H9 (cell line): ENCODE measurements at regions not wholly inside any gene's neighbourhood (a gene's known extent, or its start where the extent isn't known, plus 50 kb on each side); places are given as distances from the start of the nearest gene placed in this dataset.

Experiments
- DNase-seq: peaks from one replicate; pipeline ENCODE4 v3.0.0-alpha.2; 2017
- H2AFZ ChIP-seq: one replicate; pipeline ENCODE4 v1.6.1; 2013; ENCODE audit warnings: mild to moderate bottlenecking, low read length, control low read depth, moderate library complexity
- H2AK5ac ChIP-seq: 2 replicates; pipeline ENCODE4 v1.6.1; 2013; ENCODE audit warnings: low read length, control low read depth, mixed read lengths; ENCODE audit not compliant: insufficient read length
- H2BK120ac ChIP-seq: one replicate; pipeline ENCODE4 v1.6.1; 2013; ENCODE audit warnings: low read depth, mild to moderate bottlenecking, low read length, control low read depth, inconsistent platforms; ENCODE audit not compliant: poor library complexity, severe bottlenecking
- H2BK12ac ChIP-seq: 2 replicates; pipeline ENCODE4 v1.6.1; 2013; ENCODE audit warnings: low read length, control low read depth, mixed read lengths, low read depth; ENCODE audit not compliant: insufficient read length
- H2BK15ac ChIP-seq: 2 replicates; pipeline ENCODE4 v1.6.1; 2013; ENCODE audit warnings: low read depth, low read length, control low read depth
- H2BK20ac ChIP-seq: one replicate; pipeline ENCODE4 v1.6.1; 2013; ENCODE audit warnings: low read depth, mild to moderate bottlenecking, low read length, control low read depth, inconsistent platforms; ENCODE audit not compliant: poor library complexity, severe bottlenecking
- H2BK5ac ChIP-seq: 2 replicates; pipeline ENCODE4 v1.6.1; 2013; ENCODE audit warnings: low read length, control low read depth, mixed read lengths; ENCODE audit not compliant: insufficient read length
- H3K14ac ChIP-seq: 2 replicates; pipeline ENCODE4 v1.6.1; 2013; ENCODE audit warnings: low read length, control low read depth; ENCODE audit not compliant: insufficient read depth
- H3K18ac ChIP-seq: 2 replicates; pipeline ENCODE4 v1.6.1; 2013; ENCODE audit warnings: low read depth, mild to moderate bottlenecking, mixed read lengths, low read length, control low read depth; ENCODE audit not compliant: insufficient read length
- H3K23ac ChIP-seq: 2 replicates; pipeline ENCODE4 v1.6.1; 2013; ENCODE audit warnings: low read length, control low read depth, mixed read lengths, low read depth; ENCODE audit not compliant: insufficient read length
- H3K23me2 ChIP-seq: 2 replicates; pipeline ENCODE4 v1.6.1; 2013; ENCODE audit warnings: low read depth, mild to moderate bottlenecking, mixed read lengths, low read length, control low read depth; ENCODE audit not compliant: insufficient read length, poor library complexity, severe bottlenecking
- H3K27ac ChIP-seq: 2 replicates; pipeline ENCODE4 v1.5.1; 2013; ENCODE audit warnings: low read length, control low read depth, mixed read lengths, low read depth; ENCODE audit not compliant: insufficient read length
- H3K27me3 ChIP-seq: 2 replicates; pipeline ENCODE4 v1.6.1; 2013; ENCODE audit warnings: low read length, control low read depth, inconsistent platforms; ENCODE audit not compliant: insufficient read depth
- H3K4ac ChIP-seq: 2 replicates; pipeline ENCODE4 v1.6.1; 2013; ENCODE audit warnings: low read depth, mild to moderate bottlenecking, control low read depth, inconsistent platforms, low read length, moderate library complexity
- H3K4me1 ChIP-seq: 2 replicates; pipeline ENCODE4 v1.6.1; 2013; ENCODE audit warnings: low read length, control low read depth, inconsistent platforms; ENCODE audit not compliant: insufficient read depth
- H3K4me2 ChIP-seq: 2 replicates; pipeline ENCODE4 v1.6.1; 2013; ENCODE audit warnings: low read length, control low read depth, mixed read lengths; ENCODE audit not compliant: insufficient read length, insufficient read depth
- H3K56ac ChIP-seq: 2 replicates; pipeline ENCODE4 v1.6.1; 2013; ENCODE audit warnings: low read depth, mild to moderate bottlenecking, mixed read lengths, low read length, control low read depth; ENCODE audit not compliant: insufficient read length
- H3K79me1 ChIP-seq: 2 replicates; pipeline ENCODE4 v1.6.1; 2013; ENCODE audit warnings: low read depth, mild to moderate bottlenecking, moderate library complexity, low read length, control low read depth, inconsistent platforms; ENCODE audit not compliant: insufficient read depth, poor library complexity, severe bottlenecking
- H3K79me2 ChIP-seq: 2 replicates; pipeline ENCODE4 v1.6.1; 2013; ENCODE audit warnings: low read length, control low read depth, inconsistent platforms; ENCODE audit not compliant: insufficient read depth
- H3K9ac ChIP-seq: 2 replicates; pipeline ENCODE4 v1.6.1; 2013; ENCODE audit warnings: low read length, control low read depth, mixed read lengths; ENCODE audit not compliant: insufficient read length; ENCODE audit errors: extremely low read depth
- H3K9me3 ChIP-seq: one replicate; pipeline ENCODE4 v1.6.1; 2013; ENCODE audit warnings: low read depth, low read length, inconsistent platforms; ENCODE audit not compliant: control insufficient read depth
- H3T11ph ChIP-seq: one replicate; pipeline ENCODE4 v1.6.1; 2013; ENCODE audit warnings: mild to moderate bottlenecking, low read length, control low read depth, inconsistent platforms
- H4K20me1 ChIP-seq: one replicate; pipeline ENCODE4 v1.6.1; 2013; ENCODE audit not compliant: control insufficient read depth, insufficient read length, insufficient read depth
- H4K5ac ChIP-seq: 2 replicates; pipeline ENCODE4 v1.6.1; 2013; ENCODE audit warnings: low read depth, mild to moderate bottlenecking, mixed read lengths, low read length, control low read depth; ENCODE audit not compliant: insufficient read length
- H4K8ac ChIP-seq: replicated peaks from 2 replicates; pipeline ENCODE4 v1.6.1; 2013; ENCODE audit warnings: low read length, control low read depth, mixed read lengths, low read depth; ENCODE audit not compliant: insufficient read length
- H4K91ac ChIP-seq: 2 replicates; pipeline ENCODE4 v1.6.1; 2013; ENCODE audit warnings: low read depth, mild to moderate bottlenecking, moderate library complexity, mixed read lengths, low read length, control low read depth; ENCODE audit not compliant: insufficient read length
- H3K27ac Mint-ChIP-seq, 3 experiments: 2 replicates in 2 of 3; 3 replicates in 1 of 3; pipeline ENCODE4 v1.8.0; 2020 to 2021; ENCODE audit warnings: mixed read lengths in 3 of 3, mild to moderate bottlenecking in 1 of 3, moderate library complexity in 1 of 3
- H3K27me3 Mint-ChIP-seq: 2 replicates; pipeline ENCODE4 v1.8.0; 2021; ENCODE audit warnings: low read depth, mild to moderate bottlenecking, moderate library complexity, mixed read lengths
- H3K36me3 Mint-ChIP-seq, 3 experiments: 2 replicates in 2 of 3; 3 replicates in 1 of 3; pipeline ENCODE4 v1.8.0; 2020 to 2021; ENCODE audit warnings: low read depth in 3 of 3, mixed read lengths in 3 of 3; ENCODE audit not compliant: insufficient read depth in 1 of 3
- H3K4me1 Mint-ChIP-seq, 2 experiments: 2 replicates each; pipeline ENCODE4 v1.8.0; 2020; ENCODE audit warnings: mixed read lengths in 2 of 2
- H3K4me3 Mint-ChIP-seq, 2 experiments: 2 replicates in 1 of 2; 3 replicates in 1 of 2; pipeline ENCODE4 v1.8.0; 2020 to 2021; ENCODE audit warnings: mild to moderate bottlenecking in 2 of 2, mixed read lengths in 2 of 2, moderate library complexity in 1 of 2
- H3K9me3 Mint-ChIP-seq, 2 experiments: 2 replicates in 1 of 2; 3 replicates in 1 of 2; pipeline ENCODE4 v1.8.0; 2020; ENCODE audit warnings: mild to moderate bottlenecking in 2 of 2, mixed read lengths in 2 of 2, moderate library complexity in 1 of 2
- TF ChIP-seq, protein P1 (sequence below): fragments of 200-600 bp; sonication (generic); conservative IDR thresholded peaks from 3 replicates; pipeline ENCODE4 v1.8.0; 2021; ENCODE audit warnings: antibody characterized with exemption, mild to moderate bottlenecking

DNA sequence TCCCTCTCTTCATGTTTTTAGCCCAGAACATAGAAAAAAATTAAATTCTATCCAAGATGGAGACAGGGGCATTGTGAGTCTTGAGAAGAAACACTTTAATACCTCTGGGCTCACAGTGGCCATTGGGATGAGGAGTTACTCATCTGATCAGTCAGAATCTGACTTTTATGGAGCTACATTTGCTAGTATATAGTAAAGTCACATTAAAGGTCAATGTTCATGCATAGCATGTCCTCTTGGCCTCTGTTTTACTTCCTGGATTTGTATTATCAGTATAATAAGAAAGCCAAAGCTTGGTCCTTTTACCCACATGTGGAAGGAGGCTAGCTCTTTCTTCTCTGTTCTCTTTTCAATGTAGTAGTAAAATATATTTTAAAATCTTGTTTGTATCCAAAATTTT, 93.6 kb upstream of the CNOT2 start:
- Histone ChIP-seq H3T11ph (no peak overlapping the region), H4K5ac (no peak overlapping the region), H3K27me3 (no peaks in the 10 kb centered on the region)

More for the DNA sequence above, 93.6 kb upstream of the CNOT2 start:
- no peak overlapping the region for H3K56ac ChIP-seq
- no peak overlapping the region for H4K8ac ChIP-seq
- TF ChIP-seq, protein P1, sequence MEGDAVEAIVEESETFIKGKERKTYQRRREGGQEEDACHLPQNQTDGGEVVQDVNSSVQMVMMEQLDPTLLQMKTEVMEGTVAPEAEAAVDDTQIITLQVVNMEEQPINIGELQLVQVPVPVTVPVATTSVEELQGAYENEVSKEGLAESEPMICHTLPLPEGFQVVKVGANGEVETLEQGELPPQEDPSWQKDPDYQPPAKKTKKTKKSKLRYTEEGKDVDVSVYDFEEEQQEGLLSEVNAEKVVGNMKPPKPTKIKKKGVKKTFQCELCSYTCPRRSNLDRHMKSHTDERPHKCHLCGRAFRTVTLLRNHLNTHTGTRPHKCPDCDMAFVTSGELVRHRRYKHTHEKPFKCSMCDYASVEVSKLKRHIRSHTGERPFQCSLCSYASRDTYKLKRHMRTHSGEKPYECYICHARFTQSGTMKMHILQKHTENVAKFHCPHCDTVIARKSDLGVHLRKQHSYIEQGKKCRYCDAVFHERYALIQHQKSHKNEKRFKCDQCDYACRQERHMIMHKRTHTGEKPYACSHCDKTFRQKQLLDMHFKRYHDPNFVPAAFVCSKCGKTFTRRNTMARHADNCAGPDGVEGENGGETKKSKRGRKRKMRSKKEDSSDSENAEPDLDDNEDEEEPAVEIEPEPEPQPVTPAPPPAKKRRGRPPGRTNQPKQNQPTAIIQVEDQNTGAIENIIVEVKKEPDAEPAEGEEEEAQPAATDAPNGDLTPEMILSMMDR: no peak
- H4K91ac ChIP-seq: no peak overlapping the region
- no peak overlapping the region for H3K27ac ChIP-seq
- H3K23ac ChIP-seq: no peak overlapping the region
- no peak overlapping the region for H2BK120ac ChIP-seq
- no peak overlapping the region for H2BK20ac ChIP-seq
- no peaks in the 10 kb centered on the region for H4K20me1 ChIP-seq
- H3K27me3 Mint-ChIP-seq: no peaks in the 10 kb centered on the region
- no peak overlapping the region for H2BK12ac ChIP-seq
- H3K18ac ChIP-seq: no peak overlapping the region
- H3K9me3 ChIP-seq: no peaks in the 10 kb centered on the region
- H3K79me2 ChIP-seq: no peaks in the 10 kb centered on the region
- H3K4me2 ChIP-seq: no peak overlapping the region
- DNase-seq: no peak
- H3K9me3 Mint-ChIP-seq: peaks cover 26 to 27% of the 10 kb centered on the region in 2 experiments
- no peak overlapping the region for H2AK5ac ChIP-seq
- H3K23me2 ChIP-seq: no peaks in the 10 kb centered on the region
- no peak overlapping the region for H2AFZ ChIP-seq
- no peak overlapping the region for H3K4ac ChIP-seq
- no peak overlapping the region for H2BK5ac ChIP-seq
- H3K36me3 Mint-ChIP-seq: peaks cover 8 to 23% (median 23%) of the 10 kb centered on the region in 3 experiments
- no peak overlapping the region for H3K27ac Mint-ChIP-seq
- no peak overlapping the region for H2BK15ac ChIP-seq
- H3K4me3 Mint-ChIP-seq: no peak overlapping the region
- H3K4me1 ChIP-seq: no peaks in the 10 kb centered on the region; the same call in 1 of the 2 replicates
- H3K4me1 Mint-ChIP-seq: peaks cover 4% of the 10 kb centered on the region in 2 experiments; a peak in 2 of 4 replicates
- H3K79me1 ChIP-seq: no peaks in the 10 kb centered on the region
- no peak overlapping the region for H3K14ac ChIP-seq
- H3K9ac ChIP-seq: no peak overlapping the region
